SK-N-MC (cell line): ENCODE measurements at regions not wholly inside any gene's neighbourhood (a gene's known extent, or its start where the extent isn't known, plus 50 kb on each side); places are given as distances from the start of the nearest gene placed in this dataset.
"Not testable (repeated sequence)": the region's sequence is repeated elsewhere in the genome, so short reads cannot be mapped to it uniquely, and the experiment has no call there.

Experiments used
- DNase-seq: peaks from one replicate; pipeline ENCODE4 v3.0.0-alpha.2; 2011; ENCODE audit warnings: low read depth, low spot score
- H3K27ac ChIP-seq: fragments of 200-600 bp; sonication (generic); 2 replicates; pipeline ENCODE4 v1.5.1; 2016; ENCODE audit warnings: mixed run types
- H3K36me3 ChIP-seq: fragments of 200-600 bp; sonication (generic); 2 replicates; pipeline ENCODE4 v1.6.1; 2017; ENCODE audit warnings: antibody characterized with exemption, low read length, mixed read lengths; ENCODE audit not compliant: insufficient read depth
- H3K4me3 ChIP-seq: fragments of 200-600 bp; sonication (generic); 2 replicates; pipeline ENCODE4 v1.5.1; 2016
- H3K9ac ChIP-seq: fragments of 200-600 bp; sonication (generic); 2 replicates; pipeline ENCODE4 v1.8.0; 2017; ENCODE audit warnings: mixed run types, mixed read lengths; ENCODE audit not compliant: insufficient read length
- H3K9me3 ChIP-seq: fragments of 200-600 bp; sonication (generic); 2 replicates; pipeline ENCODE4 v1.6.1; 2017; ENCODE audit warnings: low read depth, mild to moderate bottlenecking, antibody characterized with exemption, low read length, moderate library complexity, mixed read lengths
- EZH2 ChIP-seq: fragments of 200-600 bp; sonication (generic); IDR thresholded peaks from one replicate; pipeline ENCODE4 v1.6.1; 2017; ENCODE audit warnings: antibody characterized with exemption
- FOXP2 ChIP-seq: optimal IDR thresholded peaks from 2 replicates; pipeline ENCODE3; 2011; ENCODE audit warnings: mild to moderate bottlenecking, moderate library complexity; ENCODE audit not compliant: insufficient read depth; ENCODE audit errors: extremely low read length, control extremely low read depth
- POLR2AphosphoS5 ChIP-seq: IDR thresholded peaks from 2 replicates; pipeline ENCODE4 v1.6.1; 2012; ENCODE audit warnings: mild to moderate bottlenecking, low read depth, low read length, borderline replicate concordance

DNA sequence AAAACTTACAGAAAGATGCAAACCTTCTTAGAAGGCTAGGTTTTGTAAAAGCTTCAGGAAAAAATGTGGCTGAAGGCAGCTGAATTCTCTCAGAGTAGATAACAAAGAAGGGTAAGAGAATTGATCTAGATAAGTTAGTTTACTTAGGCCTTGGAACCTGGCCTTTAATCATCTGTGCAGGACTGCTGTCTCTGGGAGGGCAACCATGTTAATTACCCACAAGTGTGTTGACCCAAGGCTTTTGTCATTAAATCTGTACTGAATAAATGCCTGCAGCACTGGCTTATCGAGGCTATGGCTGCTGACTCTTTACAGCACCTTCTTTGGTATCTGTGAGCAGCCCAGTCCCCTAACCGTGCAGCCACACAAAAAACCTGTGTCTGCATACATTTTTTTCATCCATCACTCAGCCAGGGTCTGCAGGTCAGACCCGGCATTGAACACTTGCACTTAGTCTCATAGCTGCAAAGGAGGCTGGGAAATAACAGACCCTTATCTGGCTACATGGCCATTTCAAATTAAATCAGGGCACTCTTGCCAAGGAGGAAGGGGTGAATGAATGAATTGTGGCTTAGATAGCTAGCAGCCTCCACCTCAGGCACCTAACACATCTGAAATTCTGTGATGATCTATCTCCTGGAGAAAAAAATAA, 86.4 kb upstream of the EPCAM start:
- TF ChIP-seq POLR2AphosphoS5, result no peak
- TF ChIP-seq FOXP2, result no peak
- no peak for TF ChIP-seq EZH2
- Histone ChIP-seq H3K9ac (no peak overlapping the region), H3K36me3 (no peaks in the 10 kb centered on the region), H3K9me3 (no peaks in the 10 kb centered on the region), H3K4me3 (no peak overlapping the region), H3K27ac (no peak overlapping the region)
- DNase-seq, result no peak

DNA sequence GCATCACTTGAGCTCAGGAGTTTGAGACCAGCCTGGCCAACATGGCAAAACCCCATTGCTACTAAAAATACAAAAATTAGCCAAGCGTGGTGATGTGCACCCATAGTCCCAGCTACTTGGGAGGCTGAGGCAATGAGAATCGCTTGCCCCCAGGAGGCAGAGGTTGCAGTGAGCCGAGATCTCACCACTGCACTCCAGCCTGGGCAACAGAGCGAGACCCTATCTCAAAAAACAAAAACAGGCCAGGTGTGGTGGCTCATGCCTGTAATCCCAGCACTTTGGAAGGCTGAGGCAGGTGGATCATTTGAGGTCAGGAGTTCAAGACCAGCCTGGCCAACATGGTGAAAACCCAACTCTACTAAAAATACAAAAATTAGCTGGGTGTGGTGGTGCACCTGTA, 89.6 kb upstream of the EPCAM start:
- not testable (repeated sequence) for H3K4me3 ChIP-seq, H3K9me3 ChIP-seq, H3K9ac ChIP-seq, H3K36me3 ChIP-seq, DNase-seq, H3K27ac ChIP-seq

DNA sequence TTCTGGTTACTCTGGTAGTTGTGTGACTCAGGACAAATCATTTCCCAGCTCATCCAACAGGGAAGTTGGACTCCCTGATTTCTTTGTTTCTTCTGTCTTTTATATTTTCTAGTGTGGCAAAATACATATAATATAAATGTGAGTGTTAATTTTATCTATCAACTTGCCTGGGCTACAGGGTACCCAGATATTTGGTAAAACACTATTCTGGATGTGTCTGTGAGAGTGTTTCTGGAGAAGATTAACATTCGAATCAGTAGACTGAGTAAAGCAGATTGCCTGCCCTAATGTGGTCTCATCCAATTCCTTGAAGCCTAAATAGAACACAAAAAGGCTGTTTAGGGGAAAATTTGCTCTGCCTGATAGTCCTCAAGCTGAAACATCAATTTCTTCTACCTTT, 91.1 kb upstream of the EPCAM start:
- Histone ChIP-seq H3K9me3 (no peaks in the 10 kb centered on the region), H3K36me3 (no peaks in the 10 kb centered on the region), H3K27ac (no peak overlapping the region), H3K9ac (no peak overlapping the region), H3K4me3 (no peak overlapping the region)
- no peak for DNase-seq
- TF ChIP-seq EZH2, result no peak
- TF ChIP-seq POLR2AphosphoS5, result no peak
- TF ChIP-seq FOXP2, result no peak

DNA sequence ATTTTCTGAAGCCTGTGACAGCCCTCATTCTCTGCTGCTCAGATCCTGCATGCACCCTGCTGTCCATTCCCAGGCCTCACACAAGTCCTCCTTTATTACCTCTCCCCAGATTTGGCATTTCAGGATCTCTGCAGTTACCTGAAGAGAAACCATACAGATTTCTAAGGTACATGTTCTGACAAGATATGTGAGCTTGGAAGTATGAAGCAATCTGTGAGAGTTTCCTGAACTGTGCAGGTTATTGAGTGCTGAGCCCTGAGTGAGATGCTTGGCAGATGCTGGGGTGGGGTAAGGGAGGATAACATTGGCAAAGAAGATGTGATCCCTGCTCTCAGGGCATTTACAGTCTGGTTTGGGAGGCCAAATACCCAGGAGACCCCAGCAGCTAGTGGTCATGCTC, 91.9 kb upstream of the EPCAM start:
- no peak for DNase-seq
- H3K9ac ChIP-seq, result no peak overlapping the region
- TF ChIP-seq FOXP2 (no peak), POLR2AphosphoS5 (no peak), EZH2 (no peak)
- no peaks in the 10 kb centered on the region for H3K36me3 ChIP-seq
- no peaks in the 10 kb centered on the region for H3K9me3 ChIP-seq
- no peak overlapping the region for H3K4me3 ChIP-seq
- no peak overlapping the region for H3K27ac ChIP-seq

DNA sequence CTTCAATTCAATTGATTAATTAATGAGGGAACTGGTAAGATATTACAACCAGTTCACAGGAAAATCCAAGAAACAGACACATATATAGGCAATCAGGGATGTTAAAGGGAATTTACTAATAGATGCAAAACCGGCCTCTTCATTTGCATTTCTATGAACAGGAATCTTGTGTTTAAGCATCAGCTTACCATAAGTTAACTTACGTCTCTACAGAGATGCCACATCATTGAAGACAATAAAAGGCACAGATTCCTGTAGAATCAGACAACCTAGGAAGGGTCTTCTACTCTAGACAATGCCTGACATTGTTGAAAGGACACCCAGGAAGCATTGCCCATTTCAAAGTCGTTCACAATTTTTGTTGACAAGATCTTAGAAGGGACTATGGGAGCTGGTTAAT, 93.0 kb upstream of the EPCAM start:
- Histone ChIP-seq H3K9me3 (no peaks in the 10 kb centered on the region), H3K36me3 (no peaks in the 10 kb centered on the region), H3K27ac (no peak overlapping the region), H3K9ac (no peak overlapping the region), H3K4me3 (no peak overlapping the region)
- TF ChIP-seq EZH2 (no peak), POLR2AphosphoS5 (no peak), FOXP2 (no peak)
- DNase-seq, result no peak

DNA sequence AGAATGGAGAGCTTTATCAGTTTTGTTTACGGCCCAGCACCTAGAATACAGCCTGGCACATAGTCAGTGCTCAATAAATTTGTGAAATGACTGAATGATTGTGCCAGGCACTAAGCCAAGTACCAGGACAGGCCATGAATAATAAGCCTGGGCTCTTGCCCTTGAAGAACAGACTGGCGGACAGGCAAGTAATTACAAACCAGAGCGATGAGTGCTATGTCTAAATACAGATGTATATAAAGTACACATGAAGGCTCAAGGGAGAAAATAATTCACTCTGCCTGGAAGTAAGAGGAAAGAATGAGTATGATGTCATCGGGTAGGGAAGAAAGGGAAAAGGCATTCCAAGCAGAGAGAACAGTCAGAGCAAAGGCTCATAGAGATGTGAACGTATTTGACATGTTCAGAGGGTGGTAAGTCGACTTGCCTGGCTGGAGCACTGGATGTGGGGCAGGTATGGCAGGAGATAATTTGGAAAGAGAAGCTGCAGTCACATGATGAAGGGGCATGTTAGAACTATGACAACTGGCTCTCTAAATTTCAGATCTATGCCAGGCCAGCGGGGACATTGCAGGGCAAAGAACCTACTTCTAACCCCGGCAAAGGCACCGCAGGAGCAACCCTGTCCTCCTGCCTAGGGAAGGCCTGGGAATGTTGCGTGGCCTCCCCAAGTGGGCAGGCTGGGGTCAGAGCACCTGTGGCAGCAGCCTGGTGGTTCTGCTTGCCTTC, 94.9 kb upstream of the EPCAM start:
- no peaks in the 10 kb centered on the region for H3K9me3 ChIP-seq
- no peak overlapping the region for H3K27ac ChIP-seq
- no peak overlapping the region for H3K9ac ChIP-seq
- TF ChIP-seq FOXP2 (no peak), POLR2AphosphoS5 (no peak), EZH2 (no peak)
- no peak overlapping the region for H3K4me3 ChIP-seq
- no peak for DNase-seq
- no peaks in the 10 kb centered on the region for H3K36me3 ChIP-seq

DNA sequence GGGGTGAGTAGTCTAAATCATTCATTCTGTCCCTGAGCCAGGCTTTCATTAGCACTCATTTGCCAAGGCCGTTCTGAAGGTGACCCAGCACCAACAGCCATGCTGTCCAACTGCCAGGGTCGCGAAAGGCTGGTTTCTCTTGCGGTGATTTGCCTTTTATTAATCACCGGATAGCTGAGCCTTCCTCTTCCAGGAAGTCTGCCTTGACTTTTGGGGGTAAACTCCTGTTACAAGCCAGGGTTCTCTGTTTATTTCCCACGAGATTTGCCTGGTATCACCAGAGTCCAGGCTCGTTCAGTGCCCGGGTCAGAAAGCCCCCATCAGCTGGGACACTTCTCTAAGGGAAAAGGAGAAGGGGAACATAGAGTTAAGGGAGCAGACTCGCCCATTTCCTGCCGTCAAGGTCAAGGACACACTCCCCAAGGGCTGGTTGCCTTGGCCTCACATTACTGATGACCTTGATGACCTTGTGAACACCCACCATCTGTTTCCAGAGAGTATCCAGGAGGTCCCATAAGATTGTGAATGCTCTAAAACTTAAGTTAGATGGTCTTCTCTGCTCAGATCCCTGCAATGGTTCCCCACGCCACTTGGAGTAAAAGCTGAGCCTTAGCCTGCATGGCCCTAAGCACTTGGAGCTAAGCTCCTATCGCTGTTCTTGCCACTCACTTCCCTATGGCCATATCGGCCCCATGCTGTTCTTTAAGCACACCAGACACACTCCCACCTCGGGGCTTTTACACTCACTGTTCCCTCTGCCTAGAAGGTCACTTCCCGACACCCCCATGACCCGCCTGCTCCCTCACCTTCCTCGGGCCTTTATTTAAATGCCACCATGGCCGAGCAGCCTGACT, 96.0 kb upstream of the EPCAM start:
- no peak for DNase-seq
- peak overlapping the region; percentile 63 for H3K4me3 ChIP-seq
- no peak overlapping the region for H3K27ac ChIP-seq
- H3K9me3 ChIP-seq, result no peaks in the 10 kb centered on the region
- TF ChIP-seq FOXP2 (no peak), EZH2 (no peak), POLR2AphosphoS5 (no peak)
- H3K9ac ChIP-seq, result no peak overlapping the region
- H3K36me3 ChIP-seq, result no peaks in the 10 kb centered on the region

DNA sequence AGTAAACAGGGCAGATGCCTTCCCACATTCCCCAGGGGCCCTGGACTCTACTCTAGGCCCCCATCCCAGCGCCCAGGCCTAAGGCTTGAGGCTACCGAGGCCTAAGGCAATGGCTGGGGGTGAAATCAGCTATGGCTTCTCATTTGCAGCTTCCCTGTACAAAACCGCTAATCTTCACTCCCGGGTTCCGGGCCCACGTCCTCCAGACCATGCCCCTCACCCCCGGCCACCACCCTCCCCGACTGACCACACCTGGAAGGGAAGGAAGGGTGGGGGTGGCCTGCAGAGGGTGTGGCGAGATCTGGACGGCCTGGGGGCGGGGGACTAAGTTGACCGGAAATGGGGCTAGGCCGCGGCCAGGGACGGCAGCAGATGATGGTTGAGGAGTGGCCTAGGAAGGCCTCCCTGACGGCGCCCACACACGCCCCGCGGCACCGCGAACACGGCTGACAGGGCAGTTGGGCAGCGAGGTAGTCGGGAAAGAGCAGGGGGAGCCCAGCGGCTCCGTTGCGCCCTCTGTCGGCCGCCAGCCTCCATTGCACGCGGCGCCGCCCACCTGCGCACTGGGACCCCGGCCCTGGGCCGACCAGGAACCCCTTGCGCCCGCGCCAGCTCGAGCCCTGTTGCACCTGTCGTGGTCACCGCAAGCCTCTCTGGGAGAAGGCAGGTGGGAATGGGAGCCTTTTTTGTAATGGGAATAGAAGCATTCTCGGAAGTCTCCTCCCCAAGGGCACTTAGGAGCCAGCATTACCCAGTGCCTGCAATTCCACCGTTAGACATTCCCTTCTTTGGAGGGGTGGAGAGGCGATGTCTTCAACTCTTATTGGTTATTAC, 95.9 kb upstream of the CALM2 start:
- Histone ChIP-seq H3K27ac (no peak overlapping the region), H3K9me3 (no peaks in the 10 kb centered on the region), H3K36me3 (no peaks in the 10 kb centered on the region), H3K4me3 (peak overlapping the region; percentile 63), H3K9ac (no peak overlapping the region)
- no peak for TF ChIP-seq EZH2
- TF ChIP-seq POLR2AphosphoS5, result no peak
- no peak for TF ChIP-seq FOXP2
- no peak for DNase-seq
